ENCODE measurements at regions not wholly inside any gene's neighbourhood (a gene's known extent, or its start where the extent isn't known, plus 50 kb on each side); places are given as distances from the start of the nearest gene placed in this dataset.

DNA sequence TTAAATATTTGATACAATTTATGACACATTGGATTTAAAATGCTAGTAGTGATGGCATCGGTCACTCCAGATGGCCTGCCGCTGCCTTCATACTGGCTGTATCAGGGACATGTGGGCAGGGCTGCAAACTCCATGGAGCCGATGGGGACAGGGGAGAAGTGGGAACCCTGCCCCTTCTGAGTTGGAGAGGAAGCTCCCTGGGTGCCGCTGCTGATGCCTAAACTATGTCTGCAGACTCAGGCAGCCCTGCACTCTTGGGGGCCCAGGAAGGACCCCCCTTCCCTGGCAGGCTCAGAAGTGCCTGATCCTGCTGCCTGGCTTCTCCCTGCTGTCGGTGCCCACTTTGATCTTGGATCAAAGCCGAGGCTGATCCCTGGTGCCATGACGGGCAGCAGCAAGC lies 1522.1 kb downstream of the OTOL1 start (continued):
- TF ChIP-seq, protein P1, sequence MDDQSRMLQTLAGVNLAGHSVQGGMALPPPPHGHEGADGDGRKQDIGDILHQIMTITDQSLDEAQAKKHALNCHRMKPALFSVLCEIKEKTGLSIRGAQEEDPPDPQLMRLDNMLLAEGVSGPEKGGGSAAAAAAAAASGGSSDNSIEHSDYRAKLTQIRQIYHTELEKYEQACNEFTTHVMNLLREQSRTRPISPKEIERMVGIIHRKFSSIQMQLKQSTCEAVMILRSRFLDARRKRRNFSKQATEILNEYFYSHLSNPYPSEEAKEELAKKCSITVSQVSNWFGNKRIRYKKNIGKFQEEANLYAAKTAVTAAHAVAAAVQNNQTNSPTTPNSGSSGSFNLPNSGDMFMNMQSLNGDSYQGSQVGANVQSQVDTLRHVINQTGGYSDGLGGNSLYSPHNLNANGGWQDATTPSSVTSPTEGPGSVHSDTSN (IDR thresholded peaks at IDR 0.05), result no peak
- TF ChIP-seq TFCP2L1 (CRISPR knock-in tag; IDR thresholded peaks at IDR 0.05), result no peak

DNA sequence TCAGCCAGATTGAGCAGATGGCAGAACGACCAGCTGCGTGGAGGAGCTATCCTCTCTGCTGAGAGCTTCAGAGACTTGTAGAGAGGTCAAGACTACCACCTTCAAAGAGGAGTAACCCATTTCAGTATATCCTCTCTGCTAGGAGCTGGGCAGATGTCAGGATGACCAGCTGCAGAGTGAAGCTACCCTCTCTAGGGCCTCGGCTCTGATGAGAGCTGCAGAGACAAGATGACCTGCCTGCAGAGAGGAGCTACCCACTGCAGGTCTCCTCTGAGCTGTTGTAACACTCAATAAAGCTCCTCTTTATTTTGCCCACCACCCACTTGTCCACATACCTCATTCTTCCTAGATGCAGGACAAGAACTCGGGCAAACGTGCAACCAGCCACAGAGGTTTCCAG lies 1522.7 kb downstream of the OTOL1 start:
- DNase-seq (ENCODE audit: low read depth in 1 of 2, low spot score in 1 of 2) (no peak), ATAC-seq (no peak), FAIRE-seq (no peak)
- TF ChIP-seq, protein P2, sequence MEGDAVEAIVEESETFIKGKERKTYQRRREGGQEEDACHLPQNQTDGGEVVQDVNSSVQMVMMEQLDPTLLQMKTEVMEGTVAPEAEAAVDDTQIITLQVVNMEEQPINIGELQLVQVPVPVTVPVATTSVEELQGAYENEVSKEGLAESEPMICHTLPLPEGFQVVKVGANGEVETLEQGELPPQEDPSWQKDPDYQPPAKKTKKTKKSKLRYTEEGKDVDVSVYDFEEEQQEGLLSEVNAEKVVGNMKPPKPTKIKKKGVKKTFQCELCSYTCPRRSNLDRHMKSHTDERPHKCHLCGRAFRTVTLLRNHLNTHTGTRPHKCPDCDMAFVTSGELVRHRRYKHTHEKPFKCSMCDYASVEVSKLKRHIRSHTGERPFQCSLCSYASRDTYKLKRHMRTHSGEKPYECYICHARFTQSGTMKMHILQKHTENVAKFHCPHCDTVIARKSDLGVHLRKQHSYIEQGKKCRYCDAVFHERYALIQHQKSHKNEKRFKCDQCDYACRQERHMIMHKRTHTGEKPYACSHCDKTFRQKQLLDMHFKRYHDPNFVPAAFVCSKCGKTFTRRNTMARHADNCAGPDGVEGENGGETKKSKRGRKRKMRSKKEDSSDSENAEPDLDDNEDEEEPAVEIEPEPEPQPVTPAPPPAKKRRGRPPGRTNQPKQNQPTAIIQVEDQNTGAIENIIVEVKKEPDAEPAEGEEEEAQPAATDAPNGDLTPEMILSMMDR (IDR thresholded peaks at IDR 0.05), result no peak
- TF ChIP-seq, protein P3, sequence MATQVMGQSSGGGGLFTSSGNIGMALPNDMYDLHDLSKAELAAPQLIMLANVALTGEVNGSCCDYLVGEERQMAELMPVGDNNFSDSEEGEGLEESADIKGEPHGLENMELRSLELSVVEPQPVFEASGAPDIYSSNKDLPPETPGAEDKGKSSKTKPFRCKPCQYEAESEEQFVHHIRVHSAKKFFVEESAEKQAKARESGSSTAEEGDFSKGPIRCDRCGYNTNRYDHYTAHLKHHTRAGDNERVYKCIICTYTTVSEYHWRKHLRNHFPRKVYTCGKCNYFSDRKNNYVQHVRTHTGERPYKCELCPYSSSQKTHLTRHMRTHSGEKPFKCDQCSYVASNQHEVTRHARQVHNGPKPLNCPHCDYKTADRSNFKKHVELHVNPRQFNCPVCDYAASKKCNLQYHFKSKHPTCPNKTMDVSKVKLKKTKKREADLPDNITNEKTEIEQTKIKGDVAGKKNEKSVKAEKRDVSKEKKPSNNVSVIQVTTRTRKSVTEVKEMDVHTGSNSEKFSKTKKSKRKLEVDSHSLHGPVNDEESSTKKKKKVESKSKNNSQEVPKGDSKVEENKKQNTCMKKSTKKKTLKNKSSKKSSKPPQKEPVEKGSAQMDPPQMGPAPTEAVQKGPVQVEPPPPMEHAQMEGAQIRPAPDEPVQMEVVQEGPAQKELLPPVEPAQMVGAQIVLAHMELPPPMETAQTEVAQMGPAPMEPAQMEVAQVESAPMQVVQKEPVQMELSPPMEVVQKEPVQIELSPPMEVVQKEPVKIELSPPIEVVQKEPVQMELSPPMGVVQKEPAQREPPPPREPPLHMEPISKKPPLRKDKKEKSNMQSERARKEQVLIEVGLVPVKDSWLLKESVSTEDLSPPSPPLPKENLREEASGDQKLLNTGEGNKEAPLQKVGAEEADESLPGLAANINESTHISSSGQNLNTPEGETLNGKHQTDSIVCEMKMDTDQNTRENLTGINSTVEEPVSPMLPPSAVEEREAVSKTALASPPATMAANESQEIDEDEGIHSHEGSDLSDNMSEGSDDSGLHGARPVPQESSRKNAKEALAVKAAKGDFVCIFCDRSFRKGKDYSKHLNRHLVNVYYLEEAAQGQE (IDR thresholded peaks at IDR 0.05), result no peak
- no peak for TF ChIP-seq MAZ (IDR thresholded peaks at IDR 0.05; ENCODE audit: borderline replicate concordance, low read depth, low read length)
- TF ChIP-seq SMC3 (IDR thresholded peaks at IDR 0.05), result no peak
- TF ChIP-seq, protein P4, sequence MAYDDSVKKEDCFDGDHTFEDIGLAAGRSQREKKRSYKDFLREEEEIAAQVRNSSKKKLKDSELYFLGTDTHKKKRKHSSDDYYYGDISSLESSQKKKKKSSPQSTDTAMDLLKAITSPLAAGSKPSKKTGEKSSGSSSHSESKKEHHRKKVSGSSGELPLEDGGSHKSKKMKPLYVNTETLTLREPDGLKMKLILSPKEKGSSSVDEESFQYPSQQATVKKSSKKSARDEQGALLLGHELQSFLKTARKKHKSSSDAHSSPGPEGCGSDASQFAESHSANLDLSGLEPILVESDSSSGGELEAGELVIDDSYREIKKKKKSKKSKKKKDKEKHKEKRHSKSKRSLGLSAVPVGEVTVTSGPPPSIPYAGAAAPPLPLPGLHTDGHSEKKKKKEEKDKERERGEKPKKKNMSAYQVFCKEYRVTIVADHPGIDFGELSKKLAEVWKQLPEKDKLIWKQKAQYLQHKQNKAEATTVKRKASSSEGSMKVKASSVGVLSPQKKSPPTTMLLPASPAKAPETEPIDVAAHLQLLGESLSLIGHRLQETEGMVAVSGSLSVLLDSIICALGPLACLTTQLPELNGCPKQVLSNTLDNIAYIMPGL (CRISPR knock-in tag; IDR thresholded peaks at IDR 0.05; ENCODE audit: borderline replicate concordance), result no peak
- H3K4me2 ChIP-seq, result no peak overlapping the region
- 55% methylated on average over 5 of the region's 5 CpGs for WGBS (ENCODE audit: missing lambda C conversion rate)
- no peaks in the 10 kb centered on the region for H3K9me3 ChIP-seq
- ChIA-PET CTCF (no interaction called here), POLR2A (no interaction called here)
- no peak overlapping the region for H3K27ac ChIP-seq
- no peaks in the 10 kb centered on the region for H3K4me1 ChIP-seq
- H3K4me3 ChIP-seq, result no peak overlapping the region

DNA sequence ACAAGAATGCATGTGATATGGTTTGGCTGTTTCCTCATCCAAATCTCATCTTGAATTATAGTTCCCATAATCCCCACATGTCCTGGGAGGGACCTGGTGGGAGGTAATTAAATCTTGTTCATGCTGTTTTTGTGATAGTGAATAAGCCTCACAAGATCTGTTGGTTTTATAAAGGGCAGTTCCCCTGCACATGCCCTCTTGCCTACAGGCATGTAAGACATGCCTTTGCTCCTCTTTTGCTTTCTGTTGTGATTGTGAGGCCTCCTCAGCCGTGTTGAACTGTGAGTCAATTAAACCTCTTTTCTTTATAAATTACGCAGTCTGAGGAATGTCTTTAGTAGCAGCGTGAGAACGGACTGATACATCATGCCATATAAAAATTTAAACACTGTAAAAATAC lies 1537.0 kb downstream of the OTOL1 start:
- no peak for ATAC-seq
- H3K4me2 ChIP-seq, result no peak overlapping the region
- H3K9me3 ChIP-seq, result no peaks in the 10 kb centered on the region
- POLR2A ChIA-PET, result no interaction called here
- H3K4me1 ChIP-seq, result no peaks in the 10 kb centered on the region
- CTCF ChIA-PET, result no interaction called here
- H3K4me3 ChIP-seq, result no peak overlapping the region
- H3K27ac ChIP-seq, result no peak overlapping the region
- no peak for FAIRE-seq
- TF ChIP-seq NFE2L2 (conservative IDR thresholded peaks at IDR 0.05; ENCODE audit: low read length), result no peak
- no peak for TF ChIP-seq CBX8 (IDR thresholded peaks at IDR 0.05)
- no peak for TF ChIP-seq ESRRA (IDR thresholded peaks at IDR 0.05; ENCODE audit: borderline replicate concordance, low read length)
- no peak for TF ChIP-seq POLR2A (IDR thresholded peaks at IDR 0.05; ENCODE audit: low read length)
- no peak for TF ChIP-seq BHLHE40 (IDR thresholded peaks at IDR 0.05; ENCODE audit: low read depth, low read length)
- TF ChIP-seq FOXS1 (CRISPR knock-in tag; IDR thresholded peaks at IDR 0.05), result no peak
- TF ChIP-seq, protein P4 (CRISPR knock-in tag; IDR thresholded peaks at IDR 0.05; ENCODE audit: borderline replicate concordance), result no peak
- no peak for TF ChIP-seq NPAS2 (CRISPR knock-in tag; IDR thresholded peaks at IDR 0.05; ENCODE audit: borderline replicate concordance)
- TF ChIP-seq PHF8 (IDR thresholded peaks at IDR 0.05; ENCODE audit: borderline replicate concordance, low read depth), result no peak
- TF ChIP-seq MAZ (IDR thresholded peaks at IDR 0.05; ENCODE audit: borderline replicate concordance, low read depth, low read length), result no peak
- TF ChIP-seq HOXB5 (CRISPR knock-in tag; IDR thresholded peaks at IDR 0.05), result no peak
- TF ChIP-seq JUNB (IDR thresholded peaks at IDR 0.05), result no peak
- TF ChIP-seq HEYL (CRISPR knock-in tag; IDR thresholded peaks at IDR 0.05), result no peak
- TF ChIP-seq, protein P2 (IDR thresholded peaks at IDR 0.05), result no peak
- TF ChIP-seq SMC3 (IDR thresholded peaks at IDR 0.05), result no peak
- no peak for TF ChIP-seq ZSCAN20 (CRISPR knock-in tag; IDR thresholded peaks at IDR 0.05)
- TF ChIP-seq, protein P1 (IDR thresholded peaks at IDR 0.05), result no peak
- TF ChIP-seq HOXA7 (CRISPR knock-in tag; IDR thresholded peaks at IDR 0.05), result no peak
- no peak for TF ChIP-seq ZC3H11A (IDR thresholded peaks at IDR 0.05)
- no peak for DNase-seq (ENCODE audit: low read depth in 1 of 2, low spot score in 1 of 2)
- WGBS (ENCODE audit: missing lambda C conversion rate), result 75% methylated on average over 4 of the region's 4 CpGs

All from A549 (cell line).